Skin epidermis (tissue), 12 donors: ENCODE measurements at regions not wholly inside any gene's neighbourhood (a gene's known extent, or its start where the extent isn't known, plus 50 kb on each side); places are given as distances from the start of the nearest gene placed in this dataset.

Experiments used
- H3K27ac ChIP-seq, 21 experiments: fragments of 200-600 bp; sonication (generic) in 11 of 21; one replicate each; pipeline ENCODE4 v1.5.0; 2020; ENCODE audit warnings: mild to moderate bottlenecking in 3 of 21, inconsistent platforms in 2 of 21, moderate library complexity in 2 of 21
- H3K4me3 ChIP-seq, 7 experiments: fragments of 200-600 bp; sonication (generic) in 2 of 7; one replicate each; pipeline ENCODE4 v1.5.0; 2020; ENCODE audit warnings: inconsistent platforms in 2 of 7, mild to moderate bottlenecking in 2 of 7, moderate library complexity in 1 of 7

DNA sequence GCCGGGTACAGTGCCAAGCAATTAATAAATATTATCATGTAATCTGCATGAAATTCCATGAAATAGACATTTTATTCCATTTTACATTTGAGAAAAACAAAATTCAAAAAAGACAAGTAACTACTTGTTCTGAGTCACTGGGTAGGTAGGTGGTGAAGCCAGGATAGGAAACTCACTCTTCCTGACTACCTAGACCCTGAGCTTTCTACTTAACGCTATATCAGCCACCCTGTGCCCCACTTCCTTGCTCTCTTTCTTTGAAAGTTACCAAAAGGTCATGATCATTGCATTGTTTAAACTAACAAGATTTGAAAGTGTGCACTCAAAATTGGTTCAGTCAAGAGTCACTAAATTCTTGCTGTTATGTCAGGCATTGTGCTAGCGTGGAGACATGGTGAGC, 235.7 kb downstream of the CD83 start:
- Histone ChIP-seq H3K4me3 (no peak overlapping the region), H3K27ac (no peak overlapping the region)

DNA sequence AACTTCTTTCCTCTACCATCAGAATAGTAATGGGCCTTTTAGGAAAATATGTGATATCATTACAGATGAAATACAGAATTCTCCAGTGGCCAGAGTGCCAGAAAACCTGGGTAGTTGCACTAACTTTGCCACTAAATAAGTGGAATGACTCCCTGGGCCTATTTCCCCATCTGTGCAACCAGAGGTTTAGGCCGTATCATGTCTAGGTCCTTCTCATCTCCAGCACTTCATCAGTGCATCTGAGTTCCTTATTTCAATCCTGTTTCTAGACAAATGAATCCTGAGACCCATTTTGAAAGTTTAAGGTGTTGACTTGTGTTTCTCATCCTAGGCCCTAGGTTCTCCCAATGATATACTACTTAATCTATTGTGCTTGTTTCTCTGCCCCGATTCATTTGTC, 236.2 kb downstream of the CD83 start:
- Histone ChIP-seq H3K4me3 (no peak overlapping the region), H3K27ac (no peak overlapping the region)

DNA sequence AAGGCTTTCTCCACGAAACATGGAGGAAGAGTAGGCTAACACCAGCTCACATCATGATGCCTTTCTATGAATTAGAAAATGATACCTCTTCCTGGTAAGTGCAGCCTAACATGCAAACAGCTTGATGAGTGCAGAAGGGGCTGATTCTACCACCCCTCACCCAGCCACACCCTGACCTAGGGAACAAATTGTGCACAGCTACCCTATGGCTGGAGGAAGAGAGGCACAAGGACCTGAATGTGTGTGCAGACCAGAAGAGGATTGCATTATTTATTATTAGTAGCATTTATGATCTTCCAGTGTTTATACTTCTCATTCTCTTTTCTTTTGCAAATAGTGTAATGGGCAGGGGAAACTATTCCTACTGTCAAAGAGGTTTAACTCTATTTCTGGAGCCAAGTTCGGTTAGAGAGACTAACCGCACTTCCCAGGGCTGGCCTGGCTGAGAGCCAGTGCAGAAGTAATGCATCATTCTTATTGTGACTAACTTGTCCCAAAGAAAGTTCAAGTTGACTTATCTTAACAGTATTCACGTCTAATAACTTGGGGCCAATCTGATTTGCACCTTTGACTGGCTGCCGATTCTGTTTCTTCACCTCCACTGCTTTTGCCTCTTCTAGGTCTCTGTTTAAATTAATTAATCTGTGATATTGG, 237.5 kb downstream of the CD83 start:
- Histone ChIP-seq H3K27ac (no peak overlapping the region), H3K4me3 (no peak overlapping the region)

DNA sequence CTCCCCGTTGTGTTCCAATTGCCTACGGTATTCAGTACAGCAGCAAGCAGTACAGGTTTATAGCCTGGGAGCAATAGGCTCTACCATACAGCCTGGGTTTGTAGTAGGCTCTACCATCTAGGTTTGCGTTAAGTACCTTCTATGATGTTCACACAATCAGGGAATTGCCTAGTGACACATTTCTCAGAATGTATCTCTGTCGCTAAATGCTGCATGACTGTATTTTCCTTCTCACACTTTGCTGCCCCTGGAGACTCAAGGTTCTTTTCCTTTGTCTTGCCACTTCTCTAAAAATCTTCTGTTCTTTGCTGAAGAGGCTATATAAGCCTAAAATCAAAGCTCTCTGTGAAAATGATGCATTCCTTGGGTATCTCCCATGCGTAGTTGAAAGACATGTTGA, 241.9 kb downstream of the CD83 start:
- Histone ChIP-seq H3K27ac (no peak overlapping the region), H3K4me3 (no peak overlapping the region)

DNA sequence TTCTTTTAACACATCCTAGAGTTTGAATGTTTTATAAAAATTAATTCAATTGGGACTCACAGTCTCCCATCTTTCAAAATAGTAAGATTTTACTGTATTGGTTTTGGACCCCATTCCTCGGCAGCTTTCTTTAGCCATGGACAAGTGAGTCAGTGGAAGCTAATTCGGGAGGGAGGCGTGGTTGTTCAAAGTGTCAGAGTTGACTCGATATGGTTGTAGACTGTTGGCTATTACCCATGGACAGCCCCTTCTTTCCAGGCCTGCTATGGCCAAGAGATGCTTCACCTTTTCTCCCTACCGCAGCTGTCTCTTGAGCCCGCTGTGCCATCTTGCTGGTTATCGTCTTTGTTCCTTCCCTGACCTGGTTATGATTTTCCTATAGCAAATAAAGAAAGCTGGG, 243.0 kb downstream of the CD83 start:
- no peak overlapping the region for H3K27ac ChIP-seq
- H3K4me3 ChIP-seq, result no peak overlapping the region

DNA sequence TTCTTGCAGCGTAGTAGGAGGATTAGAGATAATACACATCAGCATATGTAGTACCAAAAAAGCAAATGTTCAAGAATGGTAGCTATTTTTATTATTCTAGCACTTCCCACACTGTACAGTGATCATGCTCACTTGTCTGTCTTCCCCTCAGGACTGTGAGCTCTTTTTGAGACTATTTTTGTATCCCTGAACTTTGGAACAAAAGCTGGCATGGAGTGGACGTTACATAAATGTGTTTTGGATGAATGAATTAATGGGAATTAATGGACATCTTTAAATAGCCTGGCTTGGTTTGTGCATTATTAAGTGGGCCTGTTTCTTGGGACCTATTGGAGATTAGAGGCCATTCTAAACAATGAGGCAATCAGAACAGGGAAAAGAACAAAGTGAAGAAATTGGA, 243.7 kb downstream of the CD83 start:
- Histone ChIP-seq H3K27ac (no peak overlapping the region), H3K4me3 (no peak overlapping the region)

DNA sequence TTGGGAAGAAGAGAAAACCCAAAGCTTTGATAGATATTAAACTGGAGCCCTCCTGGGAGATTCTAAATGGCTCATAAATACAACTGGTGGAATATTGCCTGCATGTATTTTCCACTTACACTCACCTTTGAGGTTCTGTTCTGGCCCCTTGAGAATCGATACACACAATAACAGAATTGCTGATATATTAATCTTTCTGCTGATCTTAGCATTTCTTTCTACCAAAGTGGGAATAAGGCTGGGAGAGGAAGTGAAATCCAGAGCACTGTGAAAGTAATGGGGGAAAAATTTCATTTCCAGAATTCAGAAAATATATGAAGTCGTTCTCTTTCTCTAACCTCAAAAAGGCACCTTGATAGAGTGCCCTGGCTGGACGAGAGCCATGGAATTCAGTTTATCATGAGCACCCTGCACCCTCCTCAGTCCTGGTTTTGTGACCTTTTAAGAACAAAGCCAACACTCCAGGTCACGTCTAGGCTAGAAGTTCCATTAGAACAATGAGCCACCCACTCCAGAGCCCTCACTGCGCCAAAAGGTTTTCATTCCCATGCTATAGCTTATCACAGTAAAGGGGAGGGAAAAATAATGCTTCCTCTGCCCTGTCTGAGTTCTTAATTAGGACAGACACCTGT, 244.5 kb downstream of the CD83 start:
- H3K27ac ChIP-seq, result no peak overlapping the region
- H3K4me3 ChIP-seq, result no peak overlapping the region

DNA sequence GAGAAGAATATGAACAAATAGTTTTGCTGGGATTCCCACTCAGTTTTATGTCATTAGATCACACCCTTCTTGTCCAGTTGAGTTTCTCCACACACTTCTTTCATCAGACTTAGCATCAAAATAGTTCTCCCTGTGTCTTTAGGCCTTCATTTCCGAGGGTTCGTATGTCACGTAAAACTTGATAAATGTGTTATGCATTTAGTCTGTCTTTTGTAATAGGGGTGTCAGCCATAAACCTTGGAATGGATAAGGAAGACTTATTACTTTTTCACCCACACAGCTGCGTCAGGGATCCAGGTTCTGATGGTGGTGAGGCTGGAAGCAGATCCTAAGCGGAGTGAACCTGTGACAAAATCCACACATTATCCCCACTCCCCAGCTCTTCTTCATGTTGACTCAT, 246.8 kb downstream of the CD83 start:
- H3K27ac ChIP-seq, result no peak overlapping the region

DNA sequence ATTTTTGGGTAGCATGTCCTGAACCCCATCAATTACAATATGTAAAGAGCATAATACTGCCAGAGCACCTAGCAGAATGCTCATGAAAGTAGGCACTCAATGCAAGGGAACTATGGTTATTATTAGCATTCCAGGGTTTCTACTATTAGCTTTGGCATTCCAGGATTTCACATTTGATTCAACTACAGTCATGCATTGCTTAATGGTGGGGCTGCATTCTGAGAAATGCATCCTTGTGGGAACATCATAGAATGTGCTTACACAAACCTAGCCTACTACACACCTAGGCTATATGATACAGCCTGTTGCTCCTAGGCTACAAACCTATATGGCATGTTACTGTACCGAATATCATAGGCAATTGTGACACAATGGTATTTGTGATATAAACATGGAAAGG, 247.8 kb downstream of the CD83 start:
- Histone ChIP-seq H3K27ac (no peak overlapping the region), H3K4me3 (no peak overlapping the region)

More for the DNA sequence above, 246.8 kb downstream of the CD83 start:
- no peak overlapping the region for H3K4me3 ChIP-seq

DNA sequence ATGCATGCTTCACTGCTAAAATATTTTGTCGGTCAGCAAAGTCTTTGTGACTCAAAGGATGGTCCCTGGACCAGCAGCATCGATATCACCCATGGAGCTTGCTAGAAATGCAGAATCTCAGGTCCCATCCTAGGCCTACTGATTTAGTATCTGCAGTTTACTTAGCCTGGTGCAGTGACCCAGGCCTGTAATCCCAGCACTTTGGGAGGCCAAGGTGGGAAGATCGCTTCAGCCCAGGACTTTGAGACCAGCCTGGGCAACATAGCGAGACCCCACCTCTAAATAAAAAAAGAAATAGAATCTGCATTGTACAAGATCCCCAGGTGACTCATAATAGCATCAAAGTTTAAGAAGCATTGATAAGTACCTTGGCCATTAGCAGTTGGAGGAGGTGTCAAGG, 248.7 kb downstream of the CD83 start:
- Histone ChIP-seq H3K27ac (no peak overlapping the region), H3K4me3 (no peak overlapping the region)

DNA sequence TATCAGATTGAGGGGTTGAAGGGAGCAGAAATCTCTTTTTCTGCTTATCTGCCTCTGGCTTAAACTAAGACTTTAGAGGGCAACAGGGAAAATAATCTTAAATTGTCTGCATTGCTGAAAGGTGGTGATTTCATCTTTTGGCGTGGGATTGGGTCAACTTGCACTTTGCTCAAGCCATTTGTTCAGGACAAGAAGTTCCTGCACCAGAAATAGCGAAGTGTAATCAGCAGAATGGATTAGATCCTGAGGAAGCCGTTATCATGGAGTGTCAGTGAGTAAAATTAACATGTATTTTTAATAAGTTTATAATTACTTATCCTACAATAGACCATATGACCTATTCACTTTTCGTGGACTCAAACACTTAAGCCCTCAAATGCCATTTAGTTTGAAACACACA, 249.3 kb downstream of the CD83 start:
- Histone ChIP-seq H3K4me3 (no peak overlapping the region), H3K27ac (no peak overlapping the region)

DNA sequence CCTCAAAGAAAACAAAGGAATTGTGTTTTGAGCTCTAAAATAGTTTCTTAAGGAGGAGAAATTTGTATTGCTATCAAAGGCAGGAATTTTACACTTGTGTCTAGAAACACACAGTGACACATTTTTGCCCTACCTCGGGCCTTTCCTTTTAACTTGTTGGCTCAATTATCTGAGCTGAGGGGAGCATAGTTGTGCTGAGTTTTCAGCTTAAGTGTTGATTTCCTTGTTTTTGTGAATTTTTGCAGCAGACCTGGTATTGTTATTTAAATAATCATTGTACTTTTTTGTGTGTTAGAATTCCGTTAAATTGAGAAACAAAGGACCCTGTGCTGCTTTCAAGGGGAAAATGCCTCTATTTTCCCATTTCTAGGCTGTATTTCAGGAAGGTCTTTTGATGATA, 249.7 kb downstream of the CD83 start:
- H3K4me3 ChIP-seq, result no peak overlapping the region
- no peak overlapping the region for H3K27ac ChIP-seq

DNA sequence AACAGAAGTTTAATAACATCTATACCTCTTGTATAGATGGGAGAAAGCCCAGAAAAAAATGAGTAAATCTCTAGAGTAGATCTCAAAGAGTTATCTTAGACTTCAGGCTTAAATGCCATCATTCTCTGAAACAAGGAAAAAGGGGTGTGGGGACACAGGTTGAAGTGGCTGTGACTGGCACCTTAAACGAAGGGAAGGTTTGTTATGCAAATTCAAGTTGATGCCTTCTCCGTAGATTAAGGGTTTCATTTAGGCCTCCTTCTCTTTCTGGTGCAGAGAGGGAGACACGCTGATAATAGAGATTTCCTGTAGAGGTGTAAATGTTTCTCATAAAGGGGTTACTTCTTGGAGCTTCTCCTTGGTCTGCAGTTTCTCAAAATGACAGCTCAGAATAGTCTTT, 252.1 kb downstream of the CD83 start:
- Histone ChIP-seq H3K4me3 (no peak overlapping the region), H3K27ac (no peak overlapping the region)

DNA sequence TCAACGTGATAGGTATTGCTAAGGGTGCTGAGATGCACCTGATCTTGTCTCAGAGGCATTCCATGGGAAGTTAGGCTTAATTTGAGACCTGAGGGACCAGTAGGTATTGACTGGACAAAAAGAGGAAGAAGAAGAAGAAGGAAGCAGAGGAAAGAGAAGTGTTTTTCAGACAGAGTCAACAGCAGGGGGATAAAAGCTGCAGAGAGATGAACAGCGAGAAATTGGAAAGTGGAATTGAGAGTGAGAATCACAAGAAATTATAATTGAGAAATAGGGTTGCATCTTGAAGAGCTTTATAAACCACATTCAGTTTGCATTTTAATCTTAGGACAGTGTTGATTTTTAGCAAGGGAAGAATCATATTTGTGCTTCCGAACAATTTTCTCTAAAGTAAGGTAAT, 254.0 kb downstream of the CD83 start:
- H3K27ac ChIP-seq, result no peak overlapping the region

DNA sequence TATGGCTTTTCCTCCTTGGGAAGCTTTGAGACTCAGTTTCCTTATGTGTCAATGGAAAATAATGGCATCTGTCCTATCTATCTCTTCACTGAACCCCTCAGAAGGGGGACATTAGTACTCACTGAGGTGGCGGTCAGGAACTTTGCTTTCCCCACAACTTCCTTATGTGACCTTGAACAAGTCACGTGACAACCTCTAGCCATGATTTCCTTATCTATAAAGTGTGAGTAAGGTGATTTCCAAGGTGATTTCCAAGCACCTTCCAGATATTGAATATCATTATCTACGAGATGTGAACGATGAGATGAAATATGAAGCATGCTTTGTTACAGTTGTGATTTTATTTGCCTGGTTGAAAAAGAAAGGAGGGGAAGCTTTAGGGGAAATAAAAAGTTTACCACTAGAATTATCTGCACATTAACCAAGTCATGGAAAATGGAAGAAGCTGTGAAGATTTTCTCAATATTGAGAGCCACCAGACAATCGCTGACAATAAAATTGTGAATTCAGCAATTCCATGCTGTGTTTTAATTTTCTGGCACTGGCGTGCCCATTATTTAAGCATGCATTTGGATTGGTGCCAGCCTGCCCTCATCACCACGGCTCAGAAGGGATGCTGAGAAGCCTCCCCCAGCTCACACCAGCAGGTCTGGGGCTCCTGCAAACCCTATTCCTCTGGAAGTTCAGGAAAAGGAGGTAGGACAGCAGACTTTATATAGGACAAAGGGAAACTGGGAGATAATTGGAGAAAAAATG, 255.3 kb downstream of the CD83 start:
- H3K4me3 ChIP-seq, result no peak overlapping the region
- H3K27ac ChIP-seq, result no peak overlapping the region

More for the DNA sequence above, 254.0 kb downstream of the CD83 start:
- H3K4me3 ChIP-seq, result no peak overlapping the region

DNA sequence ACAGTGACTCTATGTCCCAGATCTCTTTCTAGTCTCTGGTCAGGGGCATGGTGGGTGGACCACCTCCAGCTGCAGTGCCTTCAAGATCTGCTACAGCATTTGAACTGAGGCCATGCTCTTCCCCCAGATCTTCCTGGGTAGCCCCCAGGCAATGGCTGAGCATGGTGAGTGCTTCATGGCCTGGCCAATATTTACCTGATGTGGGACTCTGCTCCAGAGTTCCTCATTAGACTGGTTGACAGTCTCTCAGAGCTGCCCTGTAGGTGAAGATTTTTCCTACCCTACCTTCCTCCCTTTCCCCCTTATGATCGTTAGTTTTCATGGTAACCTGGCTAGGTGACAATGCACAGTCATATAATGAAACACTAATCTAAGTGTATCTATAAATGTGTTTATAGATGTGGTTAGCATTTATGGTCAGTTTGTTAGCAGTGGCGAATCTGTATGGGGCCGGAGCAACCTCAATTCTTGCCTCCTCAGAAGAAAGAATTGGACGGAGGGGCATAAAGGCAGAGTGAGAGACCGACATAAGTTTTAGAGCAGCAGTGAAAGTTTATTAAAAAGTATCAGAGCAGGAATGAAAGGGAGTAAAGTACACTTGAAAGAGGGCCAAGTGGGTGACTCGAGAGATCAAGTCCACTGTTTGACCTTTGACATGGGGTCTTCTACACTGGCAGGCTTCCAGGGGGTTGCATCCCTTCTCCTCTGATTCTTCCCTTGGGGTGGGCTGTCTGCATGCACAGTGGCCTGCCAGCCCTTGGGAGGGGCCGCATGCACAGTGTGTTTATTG, 256.3 kb downstream of the CD83 start:
- no peak overlapping the region for H3K27ac ChIP-seq
- H3K4me3 ChIP-seq, result no peak overlapping the region

DNA sequence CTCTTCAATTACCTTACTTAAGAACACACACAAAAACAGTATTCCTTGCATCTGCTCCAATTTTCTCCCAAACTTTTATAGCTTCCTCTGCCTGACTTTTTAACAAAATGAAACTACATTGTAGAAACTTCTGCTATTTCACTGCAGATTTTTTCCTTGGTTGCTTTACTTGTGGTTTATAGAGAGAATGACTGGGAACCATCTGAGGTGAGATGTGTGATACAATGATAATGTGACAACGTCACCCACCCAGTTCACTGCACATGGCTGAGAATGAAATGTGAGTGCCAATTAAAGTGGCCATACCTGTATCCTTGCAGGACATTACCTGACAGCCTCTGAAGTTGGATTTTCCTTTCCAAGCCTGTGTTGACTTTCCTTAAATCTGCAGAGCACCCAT, 258.4 kb downstream of the CD83 start:
- Histone ChIP-seq H3K27ac (no peak overlapping the region), H3K4me3 (no peak overlapping the region)

DNA sequence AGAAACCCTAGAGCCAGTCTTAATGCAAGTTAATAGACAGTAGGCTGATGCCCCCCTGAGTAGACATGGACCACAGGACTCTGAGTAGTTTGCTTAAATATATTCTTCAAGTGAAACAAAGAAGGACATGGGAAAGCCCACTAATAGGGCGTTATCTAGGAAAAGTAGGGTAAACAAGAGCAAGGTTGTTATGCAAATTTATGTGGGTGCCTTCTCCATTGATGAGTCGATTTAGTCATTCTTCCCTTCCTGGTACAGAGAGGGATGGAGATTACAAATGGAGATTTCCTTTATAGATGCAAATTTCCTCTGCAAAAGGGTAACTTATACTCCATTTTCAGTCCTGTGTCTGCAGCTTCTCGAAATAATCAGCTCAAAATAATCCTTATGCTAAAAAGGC, 262.0 kb downstream of the CD83 start:
- Histone ChIP-seq H3K4me3 (no peak overlapping the region), H3K27ac (no peak overlapping the region)

DNA sequence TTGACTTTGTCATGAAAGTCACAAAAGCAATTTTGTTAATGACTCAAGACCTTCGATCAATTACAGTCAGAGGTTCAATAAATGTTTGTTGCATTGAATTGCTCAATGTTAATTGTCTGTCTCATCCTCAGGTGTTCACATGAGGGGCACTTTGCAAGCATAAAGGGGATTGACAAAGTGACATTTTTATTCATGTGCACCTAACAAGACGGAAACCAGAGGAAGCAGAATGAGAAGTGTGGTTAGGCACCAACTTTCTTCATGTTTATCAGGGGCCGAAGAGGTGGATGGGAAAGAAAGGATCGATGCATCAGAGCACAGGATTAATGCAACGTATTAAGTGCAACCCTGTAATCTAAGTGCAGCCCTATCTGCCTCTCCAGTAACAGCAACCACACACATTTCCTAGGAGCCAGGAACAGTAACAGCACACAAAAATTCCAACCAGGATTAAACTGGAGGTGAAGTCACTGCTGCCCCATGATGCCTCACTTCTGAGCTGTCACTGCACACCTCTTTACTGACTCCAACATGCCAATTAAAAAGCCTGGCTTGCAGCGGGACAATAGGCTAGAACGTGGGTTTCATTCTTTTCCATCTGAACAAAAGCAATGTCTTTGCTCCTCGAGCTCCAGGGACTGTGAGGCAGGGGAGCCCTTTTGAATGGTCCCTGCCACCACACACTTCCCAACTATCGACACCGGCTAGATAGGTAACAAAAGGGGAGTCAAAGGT, 262.7 kb downstream of the CD83 start:
- no peak overlapping the region for H3K27ac ChIP-seq
- H3K4me3 ChIP-seq, result no peak overlapping the region
